ENCODE measurements at regions not wholly inside any gene's neighbourhood (a gene's known extent, or its start where the extent isn't known, plus 50 kb on each side); places are given as distances from the start of the nearest gene placed in this dataset.

DNA sequence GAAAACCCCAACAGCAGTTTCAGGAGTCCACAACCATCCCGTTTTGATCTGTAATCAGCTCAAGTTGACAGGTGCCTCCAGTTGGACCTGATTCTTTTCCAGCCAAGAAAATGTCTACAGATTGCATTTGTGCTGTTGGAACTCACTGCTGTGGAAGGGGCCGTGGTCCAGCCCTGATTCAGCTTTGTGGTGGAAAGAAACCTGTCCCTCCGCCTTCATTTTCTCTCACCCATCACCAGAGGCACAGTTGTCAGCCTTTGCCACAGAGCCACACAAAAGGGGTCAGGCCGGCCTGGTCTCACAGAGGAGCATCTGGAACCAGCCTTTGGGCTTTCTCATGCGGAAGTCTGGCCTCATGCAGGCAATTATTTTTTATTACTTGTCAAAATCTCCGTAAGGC, 483.6 kb downstream of the GADD45G start:
- BruUV-seq (replicated peaks) = no TSS peak
- no peak overlapping the region for H3K4me3 ChIP-seq (ENCODE audit: low read depth, low read length, poor library complexity, severe bottlenecking)
- no peak for DNase-seq (ENCODE audit: low spot score)
- TF ChIP-seq, protein P1, sequence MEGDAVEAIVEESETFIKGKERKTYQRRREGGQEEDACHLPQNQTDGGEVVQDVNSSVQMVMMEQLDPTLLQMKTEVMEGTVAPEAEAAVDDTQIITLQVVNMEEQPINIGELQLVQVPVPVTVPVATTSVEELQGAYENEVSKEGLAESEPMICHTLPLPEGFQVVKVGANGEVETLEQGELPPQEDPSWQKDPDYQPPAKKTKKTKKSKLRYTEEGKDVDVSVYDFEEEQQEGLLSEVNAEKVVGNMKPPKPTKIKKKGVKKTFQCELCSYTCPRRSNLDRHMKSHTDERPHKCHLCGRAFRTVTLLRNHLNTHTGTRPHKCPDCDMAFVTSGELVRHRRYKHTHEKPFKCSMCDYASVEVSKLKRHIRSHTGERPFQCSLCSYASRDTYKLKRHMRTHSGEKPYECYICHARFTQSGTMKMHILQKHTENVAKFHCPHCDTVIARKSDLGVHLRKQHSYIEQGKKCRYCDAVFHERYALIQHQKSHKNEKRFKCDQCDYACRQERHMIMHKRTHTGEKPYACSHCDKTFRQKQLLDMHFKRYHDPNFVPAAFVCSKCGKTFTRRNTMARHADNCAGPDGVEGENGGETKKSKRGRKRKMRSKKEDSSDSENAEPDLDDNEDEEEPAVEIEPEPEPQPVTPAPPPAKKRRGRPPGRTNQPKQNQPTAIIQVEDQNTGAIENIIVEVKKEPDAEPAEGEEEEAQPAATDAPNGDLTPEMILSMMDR (conservative IDR thresholded peaks at IDR 0.05; ENCODE audit: low read depth, low read length) = no peak
- no peak for TF ChIP-seq EZH2 (IDR thresholded peaks at IDR 0.05; ENCODE audit: borderline replicate concordance, low read depth, low read length, poor library complexity, severe bottlenecking)
- CTCF ChIA-PET = no interaction called here
- no peak overlapping the region for H3K27ac ChIP-seq (ENCODE audit: low read depth, low read length, poor library complexity, severe bottlenecking)
- H3K27me3 ChIP-seq (replicated peaks; ENCODE audit: insufficient read depth, low read depth, low read length, poor library complexity) = no peaks in the 10 kb centered on the region
- no peaks in the 10 kb centered on the region for H3K36me3 ChIP-seq (ENCODE audit: insufficient read depth, low read length, poor library complexity, severe bottlenecking)
- POLR2A ChIA-PET (ENCODE audit: low non-redundant PET) = no interaction called here
- intact Hi-C loops (cut with micrococcal nuclease; ENCODE audit: unreplicated experiment) = no loop called here
- no peaks in the 10 kb centered on the region for H3K4me1 ChIP-seq (ENCODE audit: insufficient read depth, low read length, poor library complexity, severe bottlenecking)
- H3K9me3 ChIP-seq (ENCODE audit: low read depth, low read length, poor library complexity, severe bottlenecking) = no peaks in the 10 kb centered on the region

DNA sequence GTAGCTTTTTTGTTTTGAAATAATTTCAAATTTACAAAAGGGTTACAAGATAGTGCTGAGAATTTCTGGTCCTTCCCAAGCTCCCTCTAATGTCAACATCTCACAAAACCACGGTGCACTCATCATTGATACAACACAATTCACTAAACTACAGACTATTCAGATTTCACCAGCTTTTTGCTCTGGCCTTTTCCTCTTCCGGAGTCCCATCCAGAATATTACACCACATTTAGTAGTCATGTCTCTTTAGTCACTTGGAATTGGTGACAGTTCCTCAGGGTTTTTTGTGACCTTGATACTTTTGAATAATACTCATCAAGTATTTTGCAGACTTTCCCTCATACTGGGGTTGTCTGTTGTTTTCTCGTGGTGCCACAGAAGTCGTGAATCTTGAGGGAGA, 484.0 kb downstream of the GADD45G start:
- CTCF ChIA-PET = no interaction called here
- no peak overlapping the region for H3K27ac ChIP-seq (ENCODE audit: low read depth, low read length, poor library complexity, severe bottlenecking)
- no peaks in the 10 kb centered on the region for H3K4me1 ChIP-seq (ENCODE audit: insufficient read depth, low read length, poor library complexity, severe bottlenecking)
- TF ChIP-seq EZH2 (IDR thresholded peaks at IDR 0.05; ENCODE audit: borderline replicate concordance, low read depth, low read length, poor library complexity, severe bottlenecking) = no peak
- TF ChIP-seq, protein P1 (conservative IDR thresholded peaks at IDR 0.05; ENCODE audit: low read depth, low read length) = no peak
- no peak overlapping the region for H3K4me3 ChIP-seq (ENCODE audit: low read depth, low read length, poor library complexity, severe bottlenecking)
- no TSS peak for BruUV-seq (replicated peaks)
- intact Hi-C loops (cut with micrococcal nuclease; ENCODE audit: unreplicated experiment) = no loop called here
- no peak for DNase-seq (ENCODE audit: low spot score)
- POLR2A ChIA-PET (ENCODE audit: low non-redundant PET) = no interaction called here
- H3K9me3 ChIP-seq (ENCODE audit: low read depth, low read length, poor library complexity, severe bottlenecking) = no peaks in the 10 kb centered on the region
- no peaks in the 10 kb centered on the region for H3K27me3 ChIP-seq (replicated peaks; ENCODE audit: insufficient read depth, low read depth, low read length, poor library complexity)
- no peaks in the 10 kb centered on the region for H3K36me3 ChIP-seq (ENCODE audit: insufficient read depth, low read length, poor library complexity, severe bottlenecking)

DNA sequence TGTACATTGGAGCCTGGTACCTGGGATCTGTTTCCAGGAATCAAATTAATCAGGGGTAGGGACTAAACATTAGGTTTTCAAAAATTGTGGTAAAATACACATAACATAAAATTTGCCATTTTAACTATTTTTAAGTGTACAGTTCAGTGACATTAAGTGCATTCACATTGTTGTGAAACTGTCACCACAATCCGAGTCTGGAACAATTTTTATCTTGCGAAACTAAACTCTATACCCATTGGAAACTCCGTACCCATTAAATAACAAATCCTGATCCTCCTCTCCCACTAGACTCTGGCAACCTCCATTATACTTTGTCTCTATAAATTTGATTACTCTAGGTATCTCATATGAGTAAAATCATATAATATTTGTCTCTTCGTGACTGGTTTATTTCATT, 486.2 kb downstream of the GADD45G start:
- H3K4me3 ChIP-seq (ENCODE audit: low read depth, low read length, poor library complexity, severe bottlenecking) = no peak overlapping the region
- H3K4me1 ChIP-seq (ENCODE audit: insufficient read depth, low read length, poor library complexity, severe bottlenecking) = no peaks in the 10 kb centered on the region
- no peaks in the 10 kb centered on the region for H3K9me3 ChIP-seq (ENCODE audit: low read depth, low read length, poor library complexity, severe bottlenecking)
- TF ChIP-seq, protein P1 (conservative IDR thresholded peaks at IDR 0.05; ENCODE audit: low read depth, low read length) = no peak
- TF ChIP-seq EZH2 (IDR thresholded peaks at IDR 0.05; ENCODE audit: borderline replicate concordance, low read depth, low read length, poor library complexity, severe bottlenecking) = no peak
- no peaks in the 10 kb centered on the region for H3K27me3 ChIP-seq (replicated peaks; ENCODE audit: insufficient read depth, low read depth, low read length, poor library complexity)
- intact Hi-C loops (cut with micrococcal nuclease; ENCODE audit: unreplicated experiment) = loop anchor here (10.0 kb wide), 1 partner anchor 116 kb away; no protein-coding TSS in a partner anchor
- no peaks in the 10 kb centered on the region for H3K36me3 ChIP-seq (ENCODE audit: insufficient read depth, low read length, poor library complexity, severe bottlenecking)
- H3K27ac ChIP-seq (ENCODE audit: low read depth, low read length, poor library complexity, severe bottlenecking) = no peak overlapping the region
- no peak for DNase-seq (ENCODE audit: low spot score)
- ChIA-PET POLR2A (ENCODE audit: low non-redundant PET) (no interaction called here), CTCF (no interaction called here)
- BruUV-seq (replicated peaks) = no TSS peak
